Astrocyte (in vitro differentiated cells and primary cell): ENCODE measurements at regions not wholly inside any gene's neighbourhood (a gene's known extent, or its start where the extent isn't known, plus 50 kb on each side); places are given as distances from the start of the nearest gene placed in this dataset.

Experiments used
- DNase-seq: peaks from one replicate; pipeline ENCODE4 v3.0.0-alpha.2; 2010; ENCODE audit warnings: low read depth
- FAIRE-seq: peaks from 2 replicates; lab custom pipeline; 2011; peaks lifted over from hg19 to GRCh38; lab: Jason Lieb, UNC
- H2AFZ ChIP-seq: 2 replicates; pipeline ENCODE4 v1.6.0; 2012; ENCODE audit warnings: low read depth, low read length, inconsistent platforms
- H3K27ac ChIP-seq: 2 replicates; pipeline ENCODE4 v1.5.1; 2011; ENCODE audit warnings: low read depth, low read length, inconsistent platforms
- H3K27me3 ChIP-seq: 2 replicates; pipeline ENCODE4 v1.6.0; 2011; ENCODE audit warnings: low read length, inconsistent platforms; ENCODE audit not compliant: insufficient read depth
- H3K36me3 ChIP-seq: 2 replicates; pipeline ENCODE4 v1.5.1; 2011; ENCODE audit warnings: low read length, inconsistent platforms; ENCODE audit not compliant: insufficient read depth
- H3K4me1 ChIP-seq: 2 replicates; pipeline ENCODE4 v1.5.1; 2011; ENCODE audit warnings: low read length, inconsistent platforms; ENCODE audit not compliant: insufficient read depth
- H3K4me2 ChIP-seq: 2 replicates; pipeline ENCODE4 v1.6.0; 2012; ENCODE audit warnings: low read length, inconsistent platforms
- H3K4me3 ChIP-seq: 2 replicates; pipeline ENCODE4 v1.5.1; 2011; ENCODE audit warnings: low read depth, mild to moderate bottlenecking, low read length, inconsistent platforms; ENCODE audit not compliant: insufficient read depth
- H3K79me2 ChIP-seq: 2 replicates; pipeline ENCODE4 v1.6.0; 2012; ENCODE audit warnings: mild to moderate bottlenecking, low read length, inconsistent platforms; ENCODE audit not compliant: insufficient read depth
- H3K9ac ChIP-seq: 2 replicates; pipeline ENCODE4 v1.6.0; 2012; ENCODE audit warnings: mild to moderate bottlenecking, low read length, inconsistent platforms
- H3K9me3 ChIP-seq: 2 replicates; pipeline ENCODE4 v1.5.1; 2012; ENCODE audit warnings: low read depth, mild to moderate bottlenecking, low read length, inconsistent platforms; ENCODE audit not compliant: insufficient read depth
- H4K20me1 ChIP-seq: 2 replicates; pipeline ENCODE4 v1.6.0; 2012; ENCODE audit warnings: low read length, inconsistent platforms; ENCODE audit not compliant: insufficient read depth
- H3K27ac Mint-ChIP-seq: one replicate; pipeline ENCODE4 v1.8.0; 2021; ENCODE audit warnings: mild to moderate bottlenecking, mixed read lengths; ENCODE audit not compliant: unreplicated experiment
- H3K27me3 Mint-ChIP-seq: one replicate; pipeline ENCODE4 v1.8.0; 2021; ENCODE audit warnings: low read depth, mixed read lengths; ENCODE audit not compliant: unreplicated experiment
- H3K36me3 Mint-ChIP-seq: one replicate; pipeline ENCODE4 v1.8.0; 2021; ENCODE audit warnings: low read depth, mixed read lengths; ENCODE audit not compliant: unreplicated experiment
- H3K4me1 Mint-ChIP-seq: one replicate; pipeline ENCODE4 v1.8.0; 2021; ENCODE audit warnings: low read depth, mixed read lengths; ENCODE audit not compliant: unreplicated experiment
- H3K4me3 Mint-ChIP-seq: one replicate; pipeline ENCODE4 v1.8.0; 2021; ENCODE audit warnings: mild to moderate bottlenecking, moderate library complexity, mixed read lengths; ENCODE audit not compliant: unreplicated experiment
- H3K9me3 Mint-ChIP-seq: one replicate; pipeline ENCODE4 v1.8.0; 2021; ENCODE audit warnings: mild to moderate bottlenecking, mixed read lengths; ENCODE audit not compliant: unreplicated experiment
- EZH2 ChIP-seq: IDR thresholded peaks from 2 replicates; pipeline ENCODE4 v1.6.1; 2012; ENCODE audit warnings: mild to moderate bottlenecking, low read length, inconsistent platforms; ENCODE audit not compliant: insufficient read depth
- TF ChIP-seq, protein P1 (sequence below): IDR thresholded peaks from 2 replicates; pipeline ENCODE4 v1.5.1; 2011; ENCODE audit warnings: low read depth, mild to moderate bottlenecking, inconsistent platforms, low read length, moderate library complexity; ENCODE audit not compliant: insufficient read depth

DNA sequence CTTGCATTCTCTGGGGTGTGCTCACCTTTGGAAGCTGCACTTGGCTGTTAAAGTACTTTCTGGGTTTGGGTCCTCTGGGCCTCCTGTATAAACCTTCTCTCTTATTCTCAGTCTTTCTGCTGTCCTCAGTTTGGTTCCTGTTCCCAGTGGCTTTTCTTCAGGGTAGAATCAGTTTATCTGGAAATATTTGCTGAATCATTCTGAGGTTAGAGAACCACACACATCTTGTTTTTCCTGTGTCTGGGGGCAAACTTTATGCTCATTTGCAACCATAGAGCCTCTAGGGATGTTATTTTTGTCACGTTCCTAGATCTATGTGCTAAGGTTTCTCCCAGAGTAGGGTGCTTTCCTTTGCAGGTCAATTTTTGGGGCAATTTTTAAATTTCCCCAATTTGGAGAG lies 224.3 kb upstream of the C11orf87 start:
- no peak overlapping the region for H3K4me2 ChIP-seq
- H3K27ac Mint-ChIP-seq, result peak overlapping the region; percentile 81

DNA sequence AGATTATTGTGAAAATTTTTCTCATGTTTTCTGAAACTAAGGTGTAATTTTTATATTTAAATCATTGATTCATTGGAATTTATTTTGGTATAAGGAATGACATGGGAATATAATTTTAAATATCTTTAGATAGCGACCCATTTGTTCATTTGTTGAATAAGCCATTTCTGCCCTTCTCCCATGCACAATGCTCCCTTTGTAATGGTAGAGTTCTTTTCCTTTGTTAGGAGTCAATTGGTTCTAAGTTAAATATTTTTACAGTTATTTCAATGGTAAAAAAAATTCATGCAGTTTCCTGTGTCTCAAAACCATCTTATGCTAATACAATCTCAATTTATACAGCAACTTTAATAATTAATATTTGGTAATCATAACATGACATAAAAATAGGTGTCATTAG lies 218.8 kb upstream of the C11orf87 start:
- no peak overlapping the region for H3K9ac ChIP-seq
- no peaks in the 10 kb centered on the region for H3K27me3 ChIP-seq
- Mint-ChIP-seq H3K9me3 (no peaks in the 10 kb centered on the region), H3K27ac (no peak overlapping the region), H3K4me1 (peaks cover 2% of the 10 kb centered on the region), H3K36me3 (no peaks in the 10 kb centered on the region), H3K4me3 (no peak overlapping the region), H3K27me3 (no peaks in the 10 kb centered on the region)
- no peaks in the 10 kb centered on the region for H3K4me1 ChIP-seq
- no peak overlapping the region for H3K4me3 ChIP-seq
- no peak overlapping the region for H2AFZ ChIP-seq
- TF ChIP-seq, protein P1, sequence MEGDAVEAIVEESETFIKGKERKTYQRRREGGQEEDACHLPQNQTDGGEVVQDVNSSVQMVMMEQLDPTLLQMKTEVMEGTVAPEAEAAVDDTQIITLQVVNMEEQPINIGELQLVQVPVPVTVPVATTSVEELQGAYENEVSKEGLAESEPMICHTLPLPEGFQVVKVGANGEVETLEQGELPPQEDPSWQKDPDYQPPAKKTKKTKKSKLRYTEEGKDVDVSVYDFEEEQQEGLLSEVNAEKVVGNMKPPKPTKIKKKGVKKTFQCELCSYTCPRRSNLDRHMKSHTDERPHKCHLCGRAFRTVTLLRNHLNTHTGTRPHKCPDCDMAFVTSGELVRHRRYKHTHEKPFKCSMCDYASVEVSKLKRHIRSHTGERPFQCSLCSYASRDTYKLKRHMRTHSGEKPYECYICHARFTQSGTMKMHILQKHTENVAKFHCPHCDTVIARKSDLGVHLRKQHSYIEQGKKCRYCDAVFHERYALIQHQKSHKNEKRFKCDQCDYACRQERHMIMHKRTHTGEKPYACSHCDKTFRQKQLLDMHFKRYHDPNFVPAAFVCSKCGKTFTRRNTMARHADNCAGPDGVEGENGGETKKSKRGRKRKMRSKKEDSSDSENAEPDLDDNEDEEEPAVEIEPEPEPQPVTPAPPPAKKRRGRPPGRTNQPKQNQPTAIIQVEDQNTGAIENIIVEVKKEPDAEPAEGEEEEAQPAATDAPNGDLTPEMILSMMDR, result no peak
- no peak for TF ChIP-seq EZH2
- H3K27ac ChIP-seq, result no peak overlapping the region
- no peak for DNase-seq
- H3K9me3 ChIP-seq, result no peaks in the 10 kb centered on the region
- no peak overlapping the region for H3K4me2 ChIP-seq
- H3K36me3 ChIP-seq, result no peaks in the 10 kb centered on the region
- H3K79me2 ChIP-seq, result no peaks in the 10 kb centered on the region
- H4K20me1 ChIP-seq, result no peaks in the 10 kb centered on the region
- FAIRE-seq, result no peak

More for the DNA sequence above, 224.3 kb upstream of the C11orf87 start:
- peaks cover 8% of the 10 kb centered on the region for H3K4me1 ChIP-seq
- peak overlapping the region; percentile 47 for H3K27ac ChIP-seq
- no peak overlapping the region for H3K9ac ChIP-seq
- no peak overlapping the region for H3K4me3 ChIP-seq
- DNase-seq (peak; percentile 68), FAIRE-seq (peak; percentile 85)
- peaks cover 11% of the 10 kb centered on the region for H3K4me1 Mint-ChIP-seq
- TF ChIP-seq, protein P1, result no peak
- TF ChIP-seq EZH2, result no peak
- H2AFZ ChIP-seq, result peak overlapping the region; percentile 32
- peaks cover 2% of the 10 kb centered on the region for H3K9me3 ChIP-seq
- H3K79me2 ChIP-seq, result no peaks in the 10 kb centered on the region
- H3K4me3 Mint-ChIP-seq, result no peak overlapping the region
- no peaks in the 10 kb centered on the region for H4K20me1 ChIP-seq
- H3K9me3 Mint-ChIP-seq, result no peaks in the 10 kb centered on the region
- no peaks in the 10 kb centered on the region for H3K36me3 ChIP-seq
- no peaks in the 10 kb centered on the region for H3K36me3 Mint-ChIP-seq
- H3K27me3 Mint-ChIP-seq, result no peaks in the 10 kb centered on the region
- no peaks in the 10 kb centered on the region for H3K27me3 ChIP-seq

DNA sequence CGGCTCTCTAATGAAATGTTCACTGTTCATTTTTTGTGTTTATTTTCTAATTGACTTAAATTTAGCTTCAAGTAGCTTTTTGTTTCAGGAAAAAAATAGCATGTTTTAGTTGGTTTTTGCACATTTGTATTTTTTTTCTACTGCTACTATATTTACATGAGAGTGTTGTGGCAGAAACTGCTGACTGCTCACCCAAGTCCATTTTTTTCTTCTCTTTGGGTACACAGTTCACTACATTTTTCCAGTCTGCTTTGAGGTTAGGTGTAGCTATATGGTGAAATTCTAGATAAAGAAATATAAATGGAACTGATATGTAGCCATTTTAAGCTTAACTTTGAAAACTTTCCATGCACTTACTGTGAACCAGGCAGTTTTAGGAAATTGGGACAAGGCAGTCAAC lies 216.7 kb upstream of the C11orf87 start:
- Mint-ChIP-seq H3K4me1 (no peaks in the 10 kb centered on the region), H3K36me3 (no peaks in the 10 kb centered on the region), H3K27me3 (no peaks in the 10 kb centered on the region), H3K4me3 (no peak overlapping the region), H3K9me3 (no peaks in the 10 kb centered on the region), H3K27ac (no peak overlapping the region)
- H2AFZ ChIP-seq, result no peak overlapping the region
- H3K4me2 ChIP-seq, result no peak overlapping the region
- H3K4me3 ChIP-seq, result no peak overlapping the region
- H3K36me3 ChIP-seq, result no peaks in the 10 kb centered on the region
- H3K9ac ChIP-seq, result no peak overlapping the region
- FAIRE-seq, result no peak
- H3K79me2 ChIP-seq, result no peaks in the 10 kb centered on the region
- DNase-seq, result no peak
- no peaks in the 10 kb centered on the region for H3K4me1 ChIP-seq
- H3K27me3 ChIP-seq, result no peaks in the 10 kb centered on the region
- H3K9me3 ChIP-seq, result no peaks in the 10 kb centered on the region
- no peak for TF ChIP-seq EZH2
- TF ChIP-seq, protein P1, result no peak
- H3K27ac ChIP-seq, result no peak overlapping the region
- H4K20me1 ChIP-seq, result no peaks in the 10 kb centered on the region
